GM11168 (cell line): ENCODE measurements at regions not wholly inside any gene's neighbourhood (a gene's known extent, or its start where the extent isn't known, plus 50 kb on each side); places are given as distances from the start of the nearest gene placed in this dataset.
"Not testable (repeated sequence)": the region's sequence is repeated elsewhere in the genome, so short reads cannot be mapped to it uniquely, and the experiment has no call there.

Source experiments
- in situ Hi-C: fragments of 300-500 bp; cut with MboI; formaldehyde crosslinking; loops from one replicate; pipeline ENCODE4 v1.12.0; 2022; ENCODE audit warnings: low sequenced_read_pairs; ENCODE audit not compliant: unreplicated experiment

GRCh38 chr5:158235159-158235547 lies 376.2 kb upstream of the CLINT1 start:
- in situ Hi-C loops, result no loop called here

DNA sequence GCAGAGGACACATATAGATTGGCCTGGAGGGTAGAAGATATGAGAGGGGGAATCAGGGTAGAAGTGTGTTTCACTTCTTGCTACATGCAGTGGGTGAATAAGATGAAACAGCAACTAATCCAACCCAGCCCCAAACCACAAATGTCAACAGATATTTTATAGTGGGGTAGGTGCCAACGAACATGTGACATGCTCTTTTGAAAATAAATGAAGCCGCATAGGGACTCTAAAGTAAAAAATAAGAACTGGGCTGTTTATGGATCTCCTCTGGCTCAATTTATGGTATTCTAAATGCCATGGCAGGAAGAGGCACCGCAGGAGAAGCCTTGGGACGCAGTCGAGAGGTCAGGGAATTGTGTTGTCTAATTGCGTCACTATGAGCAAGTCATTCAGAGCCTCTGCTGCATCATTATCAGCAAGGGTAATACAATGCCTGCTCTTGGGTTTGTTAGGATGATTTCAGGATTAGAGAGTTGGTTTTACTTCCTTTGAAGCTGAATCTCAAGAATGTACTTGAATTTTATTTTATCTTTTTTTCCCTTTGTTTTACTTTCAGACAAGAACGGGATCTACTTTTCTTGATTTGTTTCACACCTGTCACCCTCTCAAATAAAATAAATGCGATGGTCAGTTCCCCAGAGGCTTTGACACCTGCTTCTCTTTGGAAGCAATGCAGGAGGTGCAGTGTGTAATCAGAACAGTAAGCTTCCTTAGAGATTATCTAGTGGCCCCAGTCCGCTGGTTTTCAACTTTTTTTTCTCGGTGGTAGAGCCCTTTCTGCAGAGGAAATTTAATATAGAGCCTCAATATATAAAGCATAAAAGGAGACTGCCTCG lies 375.6 kb upstream of the CLINT1 start:
- in situ Hi-C loops, result no loop called here

- in situ Hi-C loops, result no loop called here
Observed at GRCh38 chr5:158233735-158234322, 374.9 kb upstream of the CLINT1 start.

GRCh38 chr5:158227314-158227713 lies 368.4 kb upstream of the CLINT1 start:
- in situ Hi-C loops, result not testable (repeated sequence)

- in situ Hi-C loops, result no loop called here
Observed at GRCh38 chr5:158226496-158226895, 367.6 kb upstream of the CLINT1 start.

DNA sequence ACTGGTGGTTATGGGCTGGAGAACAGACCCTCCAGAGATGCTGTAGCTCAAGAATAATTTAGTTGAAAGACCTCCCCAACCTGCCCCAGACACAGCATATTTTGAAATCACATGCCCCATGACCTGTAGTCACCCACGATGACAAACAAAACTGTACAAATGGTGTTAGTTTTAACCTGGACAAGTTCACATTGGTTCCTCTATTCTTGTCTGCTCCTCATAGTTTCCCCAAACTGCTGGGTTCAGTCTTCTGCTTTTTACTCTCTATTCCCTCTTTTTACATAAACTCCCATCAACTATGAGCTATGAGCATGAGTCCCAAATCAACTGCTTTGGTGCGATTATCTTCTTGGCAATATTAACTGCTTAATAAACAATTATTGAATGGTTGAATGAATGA lies 365.3 kb upstream of the CLINT1 start:
- in situ Hi-C loops, result no loop called here

- in situ Hi-C loops, result no loop called here
Observed at GRCh38 chr5:158223054-158223600, 364.2 kb upstream of the CLINT1 start.

DNA sequence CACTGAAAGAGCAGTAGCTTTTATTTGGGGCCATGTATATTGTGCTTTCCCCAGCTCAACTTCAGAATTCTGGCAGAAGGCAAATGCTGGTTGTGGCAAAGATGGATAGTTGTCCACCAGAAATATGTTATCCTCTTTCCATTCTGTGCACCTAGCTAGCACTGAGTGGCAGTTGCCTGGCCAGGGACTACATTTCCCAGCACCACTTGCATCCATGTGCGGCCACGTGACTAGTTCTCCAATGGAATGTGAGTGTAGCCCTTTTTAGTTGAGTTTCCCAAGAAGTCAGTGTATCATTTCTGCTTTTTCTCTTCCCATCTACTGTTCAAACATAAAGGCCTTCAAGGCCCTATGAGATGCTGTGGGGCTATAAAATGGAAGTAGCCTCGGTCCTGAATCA lies 354.0 kb upstream of the CLINT1 start:
- in situ Hi-C loops, result no loop called here

GRCh38 chr5:158212237-158212636 lies 353.3 kb upstream of the CLINT1 start:
- in situ Hi-C loops, result no loop called here

DNA sequence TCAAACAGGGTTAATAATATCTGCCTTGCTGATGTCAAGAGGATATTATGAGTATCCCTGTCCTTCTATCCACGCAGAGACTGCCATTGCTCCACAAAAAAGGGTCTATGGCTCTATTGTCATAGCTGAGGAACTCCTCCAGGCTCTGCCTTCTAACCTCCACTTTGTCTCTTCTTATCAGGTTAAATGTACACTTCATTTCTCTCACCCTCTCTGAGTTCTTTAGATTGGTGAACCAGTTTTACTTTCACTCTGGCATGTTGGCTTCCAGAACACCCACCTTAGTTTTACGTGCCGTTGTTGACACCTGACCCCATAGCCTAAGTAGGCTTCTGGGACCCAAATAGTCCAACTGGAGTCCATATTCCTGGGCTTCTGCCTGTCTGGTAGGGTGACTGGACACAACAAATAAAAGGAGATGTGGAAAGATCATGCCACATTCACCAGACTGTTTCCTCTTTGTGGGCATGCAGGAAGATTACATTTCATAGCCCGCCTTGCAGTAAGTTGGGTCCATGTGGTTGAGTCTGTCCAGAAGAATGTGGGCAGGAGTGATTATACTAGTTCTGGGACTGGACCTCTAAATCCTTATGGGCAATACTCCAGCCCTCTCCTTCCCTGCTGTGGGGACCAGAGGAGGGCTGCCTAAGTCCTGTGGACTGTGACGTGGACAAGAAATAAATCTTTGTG lies 350.4 kb upstream of the CLINT1 start:
- in situ Hi-C loops, result no loop called here

DNA sequence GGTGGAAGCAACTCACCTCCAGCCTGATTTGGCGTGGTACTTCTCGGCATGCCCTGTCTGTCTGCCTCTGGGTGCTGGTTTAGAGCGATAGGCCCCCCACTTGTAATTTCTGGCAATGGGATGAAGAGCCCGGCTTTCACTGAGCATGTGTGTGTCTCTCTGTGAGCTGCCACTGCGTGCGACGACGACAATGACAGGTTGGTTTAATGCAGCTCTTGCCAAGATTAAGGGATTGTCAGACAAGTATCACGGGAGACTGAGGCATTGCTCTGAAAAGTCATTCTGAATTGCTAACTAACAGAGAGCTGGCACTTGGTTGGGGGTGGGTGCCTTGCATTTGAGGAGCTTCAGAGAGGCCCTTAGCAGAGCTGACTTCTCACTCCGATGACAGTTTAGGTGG lies 348.8 kb upstream of the CLINT1 start:
- in situ Hi-C loops, result no loop called here

GRCh38 chr5:158205992-158206391 lies 347.0 kb upstream of the CLINT1 start:
- in situ Hi-C loops, result no loop called here

DNA sequence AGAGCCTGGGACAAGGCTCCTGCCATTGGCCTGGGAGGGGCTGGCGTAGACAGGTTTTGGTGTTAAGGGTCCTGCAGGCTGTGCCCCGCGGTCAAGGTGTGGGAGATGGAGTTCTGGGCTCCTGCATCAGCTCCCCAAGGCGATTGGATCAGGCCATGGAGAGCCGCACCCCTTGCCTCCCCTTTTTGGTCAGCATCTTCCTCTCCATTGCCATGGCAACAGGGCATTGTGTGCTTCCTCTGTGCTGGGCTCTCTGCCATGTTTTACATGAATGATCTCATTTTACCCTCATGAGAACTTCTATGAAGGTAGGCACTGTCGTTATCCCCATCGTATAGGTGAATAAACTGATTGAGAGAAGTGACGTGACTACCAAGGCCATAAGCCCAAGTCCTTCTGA lies 344.3 kb upstream of the CLINT1 start:
- in situ Hi-C loops, result no loop called here

DNA sequence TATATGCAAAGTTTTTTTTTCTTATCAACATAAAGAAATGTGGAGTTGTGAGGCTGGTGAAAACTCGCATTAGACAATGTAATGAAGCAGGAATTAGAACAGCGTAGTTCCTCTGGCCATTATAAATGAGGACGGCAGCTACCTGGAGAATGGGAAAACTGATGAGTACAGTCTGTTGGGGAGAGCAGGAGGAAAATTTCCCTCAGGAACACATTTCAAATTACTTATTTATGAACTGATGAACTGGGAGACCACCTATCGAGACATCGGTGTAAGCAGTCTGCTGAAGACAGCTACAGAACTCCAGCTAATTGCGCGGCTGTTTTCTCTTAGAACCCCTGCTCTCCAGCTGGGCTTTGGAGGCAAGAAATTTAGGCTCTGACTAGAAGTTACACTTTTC lies 343.9 kb upstream of the CLINT1 start:
- in situ Hi-C loops, result no loop called here

DNA sequence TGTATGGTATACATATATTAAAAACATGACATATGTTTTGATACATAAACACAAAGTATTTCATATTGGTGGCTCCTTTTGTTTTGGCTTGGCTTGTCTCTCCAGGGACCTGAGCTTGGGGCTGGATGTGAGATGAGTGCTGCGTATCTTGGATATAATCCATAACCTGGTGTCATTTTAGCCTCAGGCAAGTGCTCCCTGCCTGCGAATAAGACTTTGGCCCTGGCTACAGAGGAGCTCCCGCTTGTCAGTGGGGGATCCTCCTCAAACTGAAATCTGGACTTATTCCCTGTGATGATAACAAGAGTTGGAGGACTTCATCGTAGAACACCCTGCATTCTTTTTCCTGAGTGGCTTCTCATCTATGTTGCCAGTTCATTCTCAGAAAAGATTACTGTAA lies 341.7 kb upstream of the CLINT1 start:
- in situ Hi-C loops, result no loop called here

GRCh38 chr5:158198636-158199035 lies 339.7 kb upstream of the CLINT1 start:
- in situ Hi-C loops, result no loop called here

DNA sequence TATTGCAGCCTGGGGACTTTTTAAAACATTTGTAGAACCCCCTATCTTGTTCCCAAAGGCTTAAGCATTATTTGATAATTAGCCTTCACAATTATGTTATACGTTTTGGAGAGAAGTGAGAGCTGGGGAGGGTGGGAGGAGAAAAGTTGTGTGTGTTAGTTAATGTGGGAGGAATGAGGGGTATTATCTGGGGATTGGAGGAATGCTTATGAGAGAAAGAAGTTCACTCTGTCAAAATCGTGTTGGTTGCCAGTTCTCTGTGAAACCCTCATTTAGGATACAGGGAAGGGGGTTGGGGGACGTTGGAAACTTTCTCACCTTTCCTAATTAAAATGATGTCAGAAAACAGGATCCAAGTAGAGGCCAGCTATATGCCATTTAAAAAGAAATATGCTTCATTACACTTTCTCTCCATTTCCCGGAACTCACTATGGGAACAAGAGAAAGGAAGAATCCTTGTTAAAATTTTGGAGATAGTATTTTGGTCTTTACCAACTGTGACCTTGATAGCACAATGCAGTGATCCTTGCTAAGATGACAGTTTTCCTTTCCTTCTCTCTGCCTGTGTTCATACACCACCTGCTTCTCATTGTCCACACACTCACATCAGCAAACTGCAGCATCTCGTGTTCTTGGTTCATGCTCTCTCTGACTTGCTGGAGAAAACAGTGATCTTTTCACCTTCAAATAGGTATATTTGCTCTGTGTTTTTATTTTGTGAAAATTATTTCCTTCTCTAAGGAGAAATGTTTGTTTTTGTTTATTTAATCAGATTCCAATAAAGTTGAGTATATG lies 336.7 kb upstream of the CLINT1 start:
- in situ Hi-C loops, result no loop called here

DNA sequence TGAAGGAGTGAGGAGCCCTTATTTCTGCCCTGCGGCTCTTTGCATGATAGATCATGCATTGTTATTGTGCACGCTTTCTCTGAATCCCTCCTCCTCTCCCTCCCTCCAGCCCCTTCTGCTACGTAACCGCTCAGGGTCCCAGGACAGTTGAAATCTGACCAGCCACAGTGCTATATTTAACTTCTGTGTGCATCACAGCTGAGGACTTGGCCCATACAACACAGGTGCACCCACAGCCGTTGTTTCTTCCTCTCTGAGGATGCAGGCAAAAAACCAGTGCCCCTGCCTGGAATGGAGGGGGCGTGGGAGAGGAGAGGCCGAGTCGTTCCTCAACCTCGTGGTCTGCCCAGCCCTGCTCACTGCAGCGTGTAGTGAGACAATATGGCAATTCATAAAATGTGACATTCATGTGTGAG lies 335.6 kb upstream of the CLINT1 start:
- in situ Hi-C loops, result no loop called here

GRCh38 chr5:158193395-158193794 lies 334.4 kb upstream of the CLINT1 start:
- in situ Hi-C loops, result not testable (repeated sequence)

GRCh38 chr5:158180407-158180806 lies 321.5 kb upstream of the CLINT1 start:
- in situ Hi-C loops, result no loop called here
